Coronary artery (tissue), 2 donors: ENCODE measurements at regions not wholly inside any gene's neighbourhood (a gene's known extent, or its start where the extent isn't known, plus 50 kb on each side); places are given as distances from the start of the nearest gene placed in this dataset.

Experiments used
- DNase-seq: peaks from one replicate; pipeline ENCODE4 v3.0.0-alpha.2; 2017; ENCODE audit warnings: low spot score
- H3K27ac ChIP-seq, 2 donors: fragments of 200-600 bp; sonication (generic); one replicate each; pipeline ENCODE4 v1.5.1; 2016 to 2019
- H3K4me3 ChIP-seq: fragments of 200-600 bp; sonication (generic); 2 replicates; pipeline ENCODE4 v1.5.1; 2016; ENCODE audit warnings: mild to moderate bottlenecking, moderate library complexity
- TF ChIP-seq, protein P1 (sequence below): fragments of 200-600 bp; sonication (generic); IDR thresholded peaks from one replicate; pipeline ENCODE4 v1.5.1; 2019; ENCODE audit warnings: antibody characterized with exemption

GRCh38 chr3:30354972-30355371, 251.4 kb upstream of the TGFBR2 start:
- peak overlapping the region; percentile 59 to 76 for H3K27ac ChIP-seq
- no peak for DNase-seq
- H3K4me3 ChIP-seq, result no peak overlapping the region
- TF ChIP-seq, protein P1, sequence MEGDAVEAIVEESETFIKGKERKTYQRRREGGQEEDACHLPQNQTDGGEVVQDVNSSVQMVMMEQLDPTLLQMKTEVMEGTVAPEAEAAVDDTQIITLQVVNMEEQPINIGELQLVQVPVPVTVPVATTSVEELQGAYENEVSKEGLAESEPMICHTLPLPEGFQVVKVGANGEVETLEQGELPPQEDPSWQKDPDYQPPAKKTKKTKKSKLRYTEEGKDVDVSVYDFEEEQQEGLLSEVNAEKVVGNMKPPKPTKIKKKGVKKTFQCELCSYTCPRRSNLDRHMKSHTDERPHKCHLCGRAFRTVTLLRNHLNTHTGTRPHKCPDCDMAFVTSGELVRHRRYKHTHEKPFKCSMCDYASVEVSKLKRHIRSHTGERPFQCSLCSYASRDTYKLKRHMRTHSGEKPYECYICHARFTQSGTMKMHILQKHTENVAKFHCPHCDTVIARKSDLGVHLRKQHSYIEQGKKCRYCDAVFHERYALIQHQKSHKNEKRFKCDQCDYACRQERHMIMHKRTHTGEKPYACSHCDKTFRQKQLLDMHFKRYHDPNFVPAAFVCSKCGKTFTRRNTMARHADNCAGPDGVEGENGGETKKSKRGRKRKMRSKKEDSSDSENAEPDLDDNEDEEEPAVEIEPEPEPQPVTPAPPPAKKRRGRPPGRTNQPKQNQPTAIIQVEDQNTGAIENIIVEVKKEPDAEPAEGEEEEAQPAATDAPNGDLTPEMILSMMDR, result no peak

DNA sequence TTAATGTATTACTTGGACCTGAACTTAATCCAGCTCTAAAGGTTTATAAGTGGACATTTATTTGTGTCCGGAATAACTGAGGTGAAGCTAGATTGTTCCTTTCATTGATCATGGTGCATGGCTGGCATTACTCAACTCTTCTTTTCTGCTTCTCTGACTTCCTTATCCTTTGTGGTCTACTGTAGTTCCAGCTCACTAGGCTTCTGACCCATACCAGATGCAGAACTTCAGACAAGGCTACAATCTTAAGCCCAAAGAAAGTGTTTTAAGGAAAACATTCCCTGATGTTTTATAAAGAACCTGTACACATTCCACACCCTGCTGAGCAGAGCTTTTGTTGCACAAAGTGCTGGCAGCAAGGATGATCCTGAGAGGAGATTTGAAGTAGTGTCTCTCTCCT, 250.8 kb upstream of the TGFBR2 start:
- DNase-seq, result no peak
- TF ChIP-seq, protein P1, result no peak
- H3K27ac ChIP-seq, result peak overlapping the region; percentile 59 to 76

DNA sequence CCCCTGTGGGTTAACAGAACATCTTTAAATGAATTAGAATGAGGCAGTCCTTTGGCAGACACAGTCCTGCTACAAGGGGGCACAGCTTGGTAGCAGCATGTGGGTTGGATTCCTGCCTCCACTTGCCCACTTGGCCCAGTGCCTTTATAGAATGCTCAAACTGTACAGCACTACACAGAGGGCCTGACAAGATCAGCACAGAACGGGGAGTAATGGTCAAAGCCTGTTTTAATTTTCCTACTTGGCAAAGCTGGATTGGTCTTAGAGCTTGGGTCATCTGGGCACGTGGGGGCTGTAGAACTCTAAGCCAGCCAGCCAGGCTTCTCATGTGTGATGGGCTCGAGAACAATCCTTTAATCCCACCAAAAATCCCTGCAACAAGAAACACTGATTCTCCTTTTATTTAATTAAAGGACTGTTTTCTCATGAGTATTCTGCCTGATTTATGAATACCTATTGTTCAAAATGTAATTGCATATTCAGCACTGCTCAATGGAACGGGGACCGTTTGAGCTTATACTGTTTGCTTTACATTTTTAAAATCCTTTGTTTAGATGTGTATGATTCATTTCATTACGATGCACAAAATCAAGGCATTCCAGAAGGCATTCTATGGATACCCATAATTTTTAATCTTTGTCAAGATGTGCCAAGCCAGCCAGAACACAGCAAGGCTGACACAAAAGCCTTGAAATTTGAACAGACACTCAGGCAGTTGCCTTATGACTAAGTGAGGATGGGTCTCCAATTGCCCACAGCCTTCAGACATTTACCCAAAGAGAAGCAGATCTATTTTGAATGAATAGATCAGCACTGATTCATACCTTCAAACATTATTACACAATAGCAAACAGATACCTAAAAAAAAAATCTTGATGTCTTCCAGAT, 249.3 kb upstream of the TGFBR2 start:
- Histone ChIP-seq H3K4me3 (no peak overlapping the region), H3K27ac (no peak overlapping the region)
- DNase-seq, result no peak
- TF ChIP-seq, protein P1, result no peak

More for the DNA sequence above, 250.8 kb upstream of the TGFBR2 start:
- no peak overlapping the region for H3K4me3 ChIP-seq

DNA sequence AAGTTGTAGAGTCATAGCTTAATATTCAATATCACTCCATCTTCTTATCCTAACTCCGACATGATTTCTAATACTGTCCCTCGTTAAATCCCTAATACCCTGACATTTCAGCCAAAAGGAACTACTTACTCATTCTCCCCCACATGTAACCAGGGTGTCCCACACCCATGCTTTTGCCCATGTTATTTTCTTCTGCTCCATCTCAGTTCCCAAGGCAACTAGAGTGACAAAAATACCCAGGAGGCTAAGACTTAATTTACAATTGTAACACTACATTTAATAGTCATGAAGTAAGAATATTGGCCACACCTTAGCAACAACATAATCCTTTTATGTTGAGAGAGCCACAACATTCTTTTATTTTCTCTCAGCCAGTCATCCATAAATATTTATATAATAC, 248.5 kb upstream of the TGFBR2 start:
- no peak for DNase-seq
- Histone ChIP-seq H3K27ac (no peak overlapping the region), H3K4me3 (no peak overlapping the region)
- TF ChIP-seq, protein P1, result no peak

DNA sequence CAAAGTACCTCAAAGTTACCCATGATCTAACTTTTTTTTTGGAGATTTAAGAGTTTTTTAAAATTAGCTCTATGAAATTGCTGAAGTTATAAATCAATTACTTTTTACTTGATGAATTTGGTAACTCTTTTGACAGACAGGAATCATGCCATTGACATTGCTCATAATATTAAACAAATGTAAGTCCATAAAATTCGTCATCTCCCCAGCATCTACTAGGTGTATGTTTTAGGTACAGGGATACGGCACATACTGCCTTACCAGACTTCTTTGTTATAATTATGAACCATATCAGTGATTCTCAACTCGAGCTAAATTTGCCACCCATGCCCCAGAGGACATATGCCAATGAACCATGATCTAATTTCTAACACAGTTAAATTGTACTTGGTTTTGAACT, 247.5 kb upstream of the TGFBR2 start:
- H3K4me3 ChIP-seq, result no peak overlapping the region
- TF ChIP-seq, protein P1, result no peak
- DNase-seq, result no peak
- no peak overlapping the region for H3K27ac ChIP-seq

DNA sequence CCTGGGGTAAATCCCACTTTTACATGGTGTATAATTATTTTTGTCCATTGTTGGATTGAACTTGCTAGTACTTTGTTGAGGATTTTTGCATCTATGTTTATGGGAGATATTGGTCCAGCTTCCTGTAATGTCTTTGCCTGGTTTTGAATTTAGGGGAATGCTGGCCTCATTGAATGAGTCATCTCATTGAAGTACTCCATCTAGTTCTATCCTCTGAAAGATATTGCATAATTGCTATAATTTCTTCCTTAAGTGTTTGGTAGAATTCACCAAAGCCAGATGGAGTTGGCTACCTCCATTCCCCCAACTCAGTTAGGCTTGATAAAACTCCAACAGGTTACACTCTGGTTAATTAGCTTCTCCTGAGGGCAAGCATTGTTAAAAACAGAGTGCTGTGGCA, 237.4 kb upstream of the TGFBR2 start:
- Histone ChIP-seq H3K27ac (peak overlapping the region in 1 of 2 donors; percentile 1), H3K4me3 (no peak overlapping the region)
- no peak for DNase-seq
- TF ChIP-seq, protein P1, result no peak

GRCh38 chr3:30370681-30371271, 235.6 kb upstream of the TGFBR2 start:
- no peak for DNase-seq
- Histone ChIP-seq H3K27ac (no peak overlapping the region), H3K4me3 (no peak overlapping the region)
- TF ChIP-seq, protein P1, result no peak
